Skin epidermis (tissue), 12 donors: ENCODE measurements at regions not wholly inside any gene's neighbourhood (a gene's known extent, or its start where the extent isn't known, plus 50 kb on each side); places are given as distances from the start of the nearest gene placed in this dataset.

ENCODE experiments used
- H3K27ac ChIP-seq, 21 experiments: fragments of 200-600 bp; sonication (generic) in 11 of 21; one replicate each; pipeline ENCODE4 v1.5.0; 2020; ENCODE audit warnings: mild to moderate bottlenecking in 3 of 21, inconsistent platforms in 2 of 21, moderate library complexity in 2 of 21
- H3K4me3 ChIP-seq, 7 experiments: fragments of 200-600 bp; sonication (generic) in 2 of 7; one replicate each; pipeline ENCODE4 v1.5.0; 2020; ENCODE audit warnings: inconsistent platforms in 2 of 7, mild to moderate bottlenecking in 2 of 7, moderate library complexity in 1 of 7

GRCh38 chr3:87047852-87048251 is 56.9 kb upstream of the VGLL3 start:
- no peak overlapping the region for H3K4me3 ChIP-seq
- no peak overlapping the region for H3K27ac ChIP-seq

GRCh38 chr3:87046241-87046640 is 55.3 kb upstream of the VGLL3 start:
- Histone ChIP-seq H3K27ac (no peak overlapping the region), H3K4me3 (no peak overlapping the region)

- Histone ChIP-seq H3K4me3 (no peak overlapping the region), H3K27ac (no peak overlapping the region)
These were observed 54.5 kb upstream of the VGLL3 start for GRCh38 chr3:87045473-87045872.

GRCh38 chr3:87044846-87045245 is 53.9 kb upstream of the VGLL3 start:
- no peak overlapping the region for H3K4me3 ChIP-seq
- H3K27ac ChIP-seq, result no peak overlapping the region

GRCh38 chr3:87044409-87044808 is 53.5 kb upstream of the VGLL3 start:
- Histone ChIP-seq H3K27ac (no peak overlapping the region), H3K4me3 (no peak overlapping the region)

GRCh38 chr3:87041191-87041590 is 50.2 kb upstream of the VGLL3 start:
- H3K27ac ChIP-seq, result no peak overlapping the region

More at GRCh38 chr3:87041191-87041590, 50.2 kb upstream of the VGLL3 start:
- H3K4me3 ChIP-seq, result no peak overlapping the region
